GM23248 (cell line): ENCODE measurements at regions not wholly inside any gene's neighbourhood (a gene's known extent, or its start where the extent isn't known, plus 50 kb on each side); places are given as distances from the start of the nearest gene placed in this dataset.

Source experiments
- DNase-seq: peaks from one replicate; pipeline ENCODE4 v3.0.0-alpha.2; 2015
- H2AFZ ChIP-seq: fragments of 200-600 bp; sonication (generic); 2 replicates; pipeline ENCODE4 v1.6.1; 2016; ENCODE audit warnings: antibody characterized with exemption
- H3F3A ChIP-seq: fragments of 200-600 bp; sonication (generic); 2 replicates; pipeline ENCODE4 v1.6.1; 2016; ENCODE audit warnings: mild to moderate bottlenecking, antibody characterized with exemption, mixed run types; ENCODE audit not compliant: insufficient read depth
- H3K27ac ChIP-seq: fragments of 200-600 bp; sonication (generic); 2 replicates; pipeline ENCODE4 v1.5.1; 2016; ENCODE audit warnings: mild to moderate bottlenecking
- H3K27me3 ChIP-seq: fragments of 200-600 bp; sonication (generic); replicated peaks from 2 replicates; pipeline ENCODE4 v1.6.1; 2016; ENCODE audit warnings: mild to moderate bottlenecking; ENCODE audit not compliant: insufficient read depth
- H3K36me3 ChIP-seq: fragments of 200-600 bp; sonication (generic); 2 replicates; pipeline ENCODE4 v1.6.1; 2016; ENCODE audit warnings: low read depth, mild to moderate bottlenecking
- H3K4me1 ChIP-seq: fragments of 200-600 bp; sonication (generic); 2 replicates; pipeline ENCODE4 v1.6.1; 2016; ENCODE audit warnings: mild to moderate bottlenecking; ENCODE audit not compliant: insufficient read depth
- H3K4me2 ChIP-seq: fragments of 200-600 bp; sonication (generic); one replicate; pipeline ENCODE4 v1.6.1; 2016; ENCODE audit warnings: mild to moderate bottlenecking; ENCODE audit not compliant: unreplicated experiment
- H3K4me3 ChIP-seq: fragments of 200-600 bp; sonication (generic); 2 replicates; pipeline ENCODE4 v1.5.1; 2016; ENCODE audit warnings: mild to moderate bottlenecking
- H3K79me2 ChIP-seq: fragments of 200-600 bp; sonication (generic); 2 replicates; pipeline ENCODE4 v1.6.1; 2016; ENCODE audit warnings: mild to moderate bottlenecking; ENCODE audit not compliant: insufficient read depth
- H3K9ac ChIP-seq: fragments of 200-600 bp; sonication (generic); 2 replicates; pipeline ENCODE4 v1.6.1; 2016; ENCODE audit warnings: mild to moderate bottlenecking
- H3K9me2 ChIP-seq: fragments of 200-600 bp; sonication (generic); 2 replicates; pipeline ENCODE4 v1.6.1; 2016; ENCODE audit warnings: mixed run types, mild to moderate bottlenecking, moderate library complexity; ENCODE audit not compliant: insufficient read depth
- H3K9me3 ChIP-seq: fragments of 200-600 bp; sonication (generic); one replicate; pipeline ENCODE4 v1.6.1; 2017; ENCODE audit warnings: low read depth
- H4K20me1 ChIP-seq: fragments of 200-600 bp; sonication (generic); 2 replicates; pipeline ENCODE4 v1.6.0; 2016; ENCODE audit not compliant: insufficient read depth
- EZH2 ChIP-seq: fragments of 200-600 bp; sonication (generic); IDR thresholded peaks from 2 replicates; pipeline ENCODE4 v1.6.1; 2018; ENCODE audit warnings: antibody characterized with exemption, mild to moderate bottlenecking; ENCODE audit not compliant: insufficient read depth, poor library complexity, severe bottlenecking
- EZH2phosphoT487 ChIP-seq: fragments of 200-600 bp; sonication (generic); IDR thresholded peaks from 2 replicates; pipeline ENCODE4 v1.6.1; 2018; ENCODE audit warnings: antibody characterized with exemption, moderate library complexity, mild to moderate bottlenecking, low read depth; ENCODE audit not compliant: insufficient read depth
- WGBS, 2 experiments: methylation state at CpG; one replicate each; pipeline ENCODE4 v1.1.6; 2015 to 2017; ENCODE audit warnings: low lambda C conversion rate in 2 of 2, low coverage in 1 of 2; ENCODE audit errors: missing lambda C conversion rate in 2 of 2; 5-methylcytosine and 5-hydroxymethylcytosine counted together
- in situ Hi-C: fragments of 300-500 bp; cut with MboI; formaldehyde crosslinking; loops from 2 replicates; pipeline ENCODE4 v1.15.0; 2020

DNA sequence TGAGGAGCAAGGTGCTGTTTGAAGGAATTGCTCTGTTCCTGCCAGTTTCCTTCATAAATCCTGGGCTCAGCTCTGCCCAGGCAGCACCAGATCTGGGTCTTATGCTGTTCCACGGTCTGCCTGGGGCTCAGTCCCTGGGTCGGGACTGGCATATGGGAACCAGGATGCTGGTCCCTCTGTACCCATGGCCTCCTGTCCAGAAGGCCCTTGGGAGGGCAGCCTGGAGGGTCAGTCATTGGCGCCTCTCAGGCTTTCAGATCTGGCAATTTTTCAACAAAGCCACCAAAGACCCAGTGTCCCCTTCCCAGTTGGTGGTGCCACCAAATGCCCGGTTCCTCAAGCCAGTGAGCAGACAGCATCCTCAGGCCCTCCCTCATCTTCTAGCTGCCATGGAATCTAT is 232.7 kb upstream of the SULF2 start:
- H3K27ac ChIP-seq, result no peak overlapping the region
- 62 to 70% methylated on average over 4 of the region's 4 CpGs for WGBS, 2 experiments

DNA sequence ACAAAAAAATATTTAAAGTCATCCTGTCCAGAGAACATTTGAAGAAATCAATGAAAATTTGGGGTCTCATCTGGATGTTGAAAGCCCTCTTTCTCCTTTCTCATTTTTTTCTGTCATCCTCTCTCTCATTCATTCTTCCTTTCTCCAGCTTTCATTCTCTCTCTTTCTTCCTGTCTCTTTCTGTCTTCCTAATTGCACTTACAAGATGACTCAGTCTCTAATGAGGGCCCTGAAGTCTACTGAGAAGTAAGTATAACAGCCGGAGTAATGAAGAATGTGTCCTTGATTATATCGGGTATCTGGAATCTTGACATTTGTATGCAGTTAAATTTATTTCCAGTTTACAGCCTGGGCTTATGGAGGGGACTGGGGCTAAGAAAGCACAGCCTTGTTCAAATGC is 232.2 kb upstream of the SULF2 start:
- DNase-seq, result peak; percentile 24
- Histone ChIP-seq H3K27ac (no peak overlapping the region), H3K9ac (no peak overlapping the region), H4K20me1 (no peaks in the 10 kb centered on the region), H3K9me3 (no peaks in the 10 kb centered on the region), H3K4me2 (no peak overlapping the region), H3K36me3 (no peaks in the 10 kb centered on the region), H3K79me2 (no peaks in the 10 kb centered on the region), H3K4me3 (no peak overlapping the region), H3K27me3 (no peaks in the 10 kb centered on the region; the same call in 1 of the 2 replicates), H3F3A (peaks cover 20% of the 10 kb centered on the region), H3K9me2 (no peaks in the 10 kb centered on the region), H3K4me1 (peaks cover 28% of the 10 kb centered on the region), H2AFZ (no peak overlapping the region)
- in situ Hi-C loops, result no loop called here
- no peak for TF ChIP-seq EZH2
- TF ChIP-seq EZH2phosphoT487, result no peak
- 10 to 14% methylated on average over 2 of the region's 2 CpGs for WGBS, 2 experiments

More for the DNA sequence above, 232.7 kb upstream of the SULF2 start:
- Histone ChIP-seq H3K27me3 (no peaks in the 10 kb centered on the region; the same call in 1 of the 2 replicates), H3K36me3 (no peaks in the 10 kb centered on the region), H3K79me2 (no peaks in the 10 kb centered on the region), H3F3A (peaks cover 18% of the 10 kb centered on the region; the same call in 1 of the 2 replicates), H3K9me2 (no peaks in the 10 kb centered on the region), H3K4me3 (no peak overlapping the region), H3K9ac (no peak overlapping the region), H2AFZ (no peak overlapping the region), H3K9me3 (no peaks in the 10 kb centered on the region), H4K20me1 (no peaks in the 10 kb centered on the region), H3K4me2 (no peak overlapping the region), H3K4me1 (peaks cover 28% of the 10 kb centered on the region)
- no peak for TF ChIP-seq EZH2phosphoT487
- no peak for TF ChIP-seq EZH2
- in situ Hi-C loops, result no loop called here
- no peak for DNase-seq

DNA sequence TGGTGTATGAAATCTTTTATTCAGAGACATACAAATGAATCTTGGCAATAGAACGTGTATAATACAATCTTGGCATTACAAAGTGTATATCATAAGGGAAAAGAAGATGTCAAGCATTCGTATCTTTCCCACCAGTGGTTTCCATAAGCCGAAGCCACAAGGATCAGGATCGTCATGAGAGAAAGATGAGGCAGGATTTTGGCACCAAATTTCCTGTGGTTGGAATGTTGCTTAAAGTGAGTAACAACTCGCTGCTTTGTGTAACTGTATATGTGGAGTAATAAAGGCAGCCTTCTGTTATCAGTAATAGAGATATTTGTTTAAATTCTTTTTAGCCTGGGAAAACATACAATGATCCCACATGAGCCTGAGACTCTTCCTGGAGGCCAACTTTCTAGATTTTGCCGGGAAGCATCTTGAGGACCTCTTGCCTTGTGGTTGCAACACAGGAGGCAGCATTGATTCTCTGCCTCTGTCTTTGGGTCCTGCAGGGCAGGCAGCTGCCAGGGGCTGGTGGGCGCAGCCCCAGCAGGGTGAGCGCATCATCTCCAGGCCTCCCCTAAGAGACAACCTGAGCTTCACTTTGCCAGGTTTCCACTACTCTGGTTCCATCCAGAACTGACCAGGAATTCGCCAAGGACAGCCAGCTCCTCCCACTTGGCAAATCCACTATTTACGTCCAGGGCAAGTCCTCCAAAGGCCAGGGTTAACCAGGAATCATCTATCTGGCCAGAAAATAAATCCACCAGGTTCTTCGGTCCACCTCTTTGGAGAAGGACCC is 230.9 kb upstream of the SULF2 start:
- in situ Hi-C loops, result no loop called here
- Histone ChIP-seq H3K27me3 (no peaks in the 10 kb centered on the region), H3K4me2 (no peak overlapping the region), H3K4me3 (no peak overlapping the region), H3K36me3 (no peaks in the 10 kb centered on the region), H3K9me2 (no peaks in the 10 kb centered on the region), H2AFZ (no peak overlapping the region), H3K27ac (peak overlapping the region; percentile 74), H4K20me1 (no peaks in the 10 kb centered on the region), H3F3A (peaks cover 31% of the 10 kb centered on the region), H3K9ac (peak overlapping the region; percentile 36), H3K4me1 (peaks cover 28% of the 10 kb centered on the region), H3K79me2 (no peaks in the 10 kb centered on the region), H3K9me3 (no peaks in the 10 kb centered on the region)
- DNase-seq, result peak; percentile 82
- 46 to 54% methylated on average over 11 of the region's 11 CpGs for WGBS, 2 experiments
- 0 out of 2 replicates have a peak, but pooled peaks have one; percentile 56 for TF ChIP-seq EZH2phosphoT487
- TF ChIP-seq EZH2, result no peak

DNA sequence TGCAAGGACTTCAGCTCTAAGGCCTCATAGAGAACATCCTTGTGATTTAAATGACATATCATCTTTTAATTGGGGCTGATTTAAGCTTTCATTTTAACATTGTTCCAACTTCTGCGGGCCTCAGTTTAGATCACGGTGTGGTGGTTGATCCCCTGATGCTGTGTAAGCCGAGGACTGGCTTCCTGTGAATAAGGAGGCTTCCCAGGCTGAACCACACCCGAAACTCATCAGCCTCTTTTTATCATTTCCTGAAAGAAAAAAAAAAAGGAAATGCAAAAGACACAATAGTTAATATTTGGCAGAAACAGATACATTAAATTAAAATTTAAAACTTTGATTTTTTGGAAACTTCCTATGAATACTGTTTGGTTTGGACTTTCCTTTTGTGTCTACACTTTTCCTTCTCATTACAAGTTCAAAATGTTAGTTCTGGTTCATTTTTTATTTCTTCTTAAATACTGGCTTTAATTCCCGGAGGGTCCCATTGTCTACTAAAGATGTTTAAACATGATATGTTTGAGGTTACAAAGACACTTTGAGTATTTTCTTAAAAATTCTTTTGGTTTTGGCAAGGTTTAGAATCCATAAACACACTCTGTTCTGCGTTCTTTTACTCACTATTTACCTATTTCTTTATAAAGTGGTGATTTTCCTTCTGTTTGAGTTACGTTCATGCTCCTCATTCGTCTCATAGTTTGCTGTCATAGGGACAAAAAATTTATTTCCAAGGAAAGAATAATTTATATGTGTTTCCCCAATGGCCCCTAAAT is 230.0 kb upstream of the SULF2 start:
- H3K36me3 ChIP-seq, result no peaks in the 10 kb centered on the region
- no peaks in the 10 kb centered on the region for H3K79me2 ChIP-seq
- peaks cover 31% of the 10 kb centered on the region for H3F3A ChIP-seq
- peak; percentile 20 for DNase-seq
- H3K4me1 ChIP-seq, result peaks cover 28% of the 10 kb centered on the region
- no peaks in the 10 kb centered on the region for H4K20me1 ChIP-seq
- TF ChIP-seq EZH2 (no peak), EZH2phosphoT487 (no peak)
- H3K9ac ChIP-seq, result peak overlapping the region; percentile 36
- H3K9me2 ChIP-seq, result no peaks in the 10 kb centered on the region
- peak overlapping the region; percentile 74 for H3K27ac ChIP-seq
- H3K4me3 ChIP-seq, result no peak overlapping the region
- no peak overlapping the region for H2AFZ ChIP-seq
- no peaks in the 10 kb centered on the region for H3K27me3 ChIP-seq
- no peaks in the 10 kb centered on the region for H3K9me3 ChIP-seq
- 49% methylated on average over 8 of the region's 8 CpGs for WGBS, 2 experiments
- in situ Hi-C loops, result no loop called here
- H3K4me2 ChIP-seq, result no peak overlapping the region
